ENCODE measurements at regions not wholly inside any gene's neighbourhood (a gene's known extent, or its start where the extent isn't known, plus 50 kb on each side); places are given as distances from the start of the nearest gene placed in this dataset.

DNA sequence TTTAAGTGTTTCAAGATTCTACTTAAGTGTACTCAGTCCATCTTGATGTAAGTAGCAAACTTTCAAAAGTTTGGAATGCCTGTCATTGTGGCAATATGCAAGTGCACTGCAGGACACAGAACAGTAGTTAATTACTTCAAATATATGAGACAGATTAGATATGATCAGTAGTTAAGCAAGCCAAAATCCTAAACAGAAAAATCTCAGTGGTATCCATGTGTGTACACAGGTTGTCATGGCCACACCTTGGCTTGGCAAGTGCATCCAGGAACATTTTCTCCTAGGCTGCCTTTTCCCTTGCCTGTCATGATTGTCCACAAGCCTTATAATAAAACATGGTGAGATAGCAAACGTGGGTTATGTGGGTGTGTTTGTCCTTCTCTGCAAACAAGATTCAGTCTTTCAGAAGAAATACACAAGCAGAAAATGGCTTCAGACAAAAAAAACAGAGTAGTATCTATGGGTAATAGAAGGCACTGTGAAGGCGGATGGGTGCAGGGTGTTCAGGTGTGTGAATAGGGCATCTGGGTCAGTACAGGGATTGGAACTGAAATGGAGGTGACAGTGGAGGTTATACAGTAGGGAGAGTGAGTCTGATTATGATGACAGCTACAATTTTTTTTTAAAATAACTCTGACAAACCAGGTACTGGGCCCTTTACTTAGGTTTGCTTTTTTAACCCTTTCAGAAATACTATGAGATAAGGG lies 229.0 kb upstream of the LRIG1 start:
- Histone ChIP-seq H3K9ac (ENCODE audit: low read length) (no peak overlapping the region), H3K36me3 (ENCODE audit: control insufficient read depth, low read depth, low read length) (no peaks in the 10 kb centered on the region), H3K27ac (ENCODE audit: low read length) (no peak overlapping the region)

DNA sequence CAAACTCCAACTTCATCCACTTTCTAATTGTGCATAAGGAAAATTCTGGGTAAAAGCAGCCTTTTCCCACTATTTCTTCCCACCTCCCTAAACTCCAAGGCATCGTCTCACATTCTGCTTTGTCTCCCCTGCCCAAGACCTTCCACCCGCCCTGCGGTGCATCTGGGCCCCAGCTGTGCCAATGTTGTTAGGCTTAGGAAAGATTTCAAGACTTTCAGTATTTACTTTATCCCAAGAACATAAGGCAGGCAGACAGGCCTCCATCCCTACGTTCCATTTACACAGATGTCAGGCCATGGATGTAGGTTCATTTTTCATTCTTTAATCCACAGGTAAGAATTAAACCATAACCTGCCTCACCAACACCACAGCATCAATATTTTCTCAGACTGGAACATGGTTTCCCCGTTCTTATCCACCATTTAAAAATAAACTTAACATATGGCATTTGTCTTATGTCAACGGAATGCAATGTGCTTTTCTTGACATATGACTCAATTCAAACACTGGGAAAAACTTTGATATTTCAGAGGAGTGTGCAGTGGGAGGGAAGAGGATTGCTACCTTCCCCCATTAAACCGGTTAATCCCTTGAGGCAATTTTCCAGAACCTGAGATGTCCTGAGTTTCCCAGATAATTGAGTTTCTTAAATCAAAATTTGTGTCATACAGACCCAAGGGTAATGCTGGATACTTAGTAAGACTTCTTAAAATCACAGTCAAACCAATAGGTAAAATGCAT lies 238.0 kb upstream of the LRIG1 start:
- H3K4me3 ChIP-seq (ENCODE audit: low read length): no peak overlapping the region
- H3K9ac ChIP-seq (ENCODE audit: low read length): no peak overlapping the region
- H3K4me1 ChIP-seq (ENCODE audit: control insufficient read depth, low read depth, low read length): no peaks in the 10 kb centered on the region
- no peaks in the 10 kb centered on the region for H3K27me3 ChIP-seq (ENCODE audit: control insufficient read depth, insufficient read depth, low read length)
- H3K36me3 ChIP-seq (ENCODE audit: control insufficient read depth, low read depth, low read length): no peaks in the 10 kb centered on the region
- no peaks in the 10 kb centered on the region for H3K9me3 ChIP-seq (ENCODE audit: control insufficient read depth, low read depth, low read length)
- H3K27ac ChIP-seq (ENCODE audit: low read length): no peak overlapping the region

More for the DNA sequence above, 229.0 kb upstream of the LRIG1 start:
- H3K9me3 ChIP-seq (ENCODE audit: control insufficient read depth, low read depth, low read length): no peaks in the 10 kb centered on the region
- no peak overlapping the region for H3K4me3 ChIP-seq (ENCODE audit: low read length)
- H3K27me3 ChIP-seq (ENCODE audit: control insufficient read depth, insufficient read depth, low read length): no peaks in the 10 kb centered on the region
- H3K4me1 ChIP-seq (ENCODE audit: control insufficient read depth, low read depth, low read length): no peaks in the 10 kb centered on the region

DNA sequence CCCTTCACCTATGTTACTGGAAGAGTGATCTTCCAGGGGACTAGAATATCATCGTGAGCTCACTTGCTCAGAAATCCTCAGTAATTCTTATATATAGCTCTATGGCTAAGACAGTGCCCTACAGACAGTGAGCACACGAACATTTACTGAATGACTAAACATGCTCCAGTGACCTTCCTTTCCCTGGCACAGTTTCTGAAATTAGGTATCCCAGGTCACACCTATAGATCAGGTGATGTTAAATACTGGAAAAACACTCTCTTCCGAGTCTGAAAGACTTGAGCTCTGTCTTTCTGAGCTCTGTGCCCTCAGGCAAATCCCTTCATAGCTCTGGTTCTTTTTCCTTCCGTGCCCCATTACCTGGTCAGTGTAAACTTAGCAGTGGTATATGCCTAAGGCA lies 239.4 kb upstream of the LRIG1 start:
- Histone ChIP-seq H3K9me3 (ENCODE audit: control insufficient read depth, low read depth, low read length) (no peaks in the 10 kb centered on the region), H3K4me3 (ENCODE audit: low read length) (no peak overlapping the region), H3K9ac (ENCODE audit: low read length) (no peak overlapping the region), H3K27ac (ENCODE audit: low read length) (no peak overlapping the region), H3K4me1 (ENCODE audit: control insufficient read depth, low read depth, low read length) (no peaks in the 10 kb centered on the region), H3K27me3 (ENCODE audit: control insufficient read depth, insufficient read depth, low read length) (no peaks in the 10 kb centered on the region), H3K36me3 (ENCODE audit: control insufficient read depth, low read depth, low read length) (no peaks in the 10 kb centered on the region)

DNA sequence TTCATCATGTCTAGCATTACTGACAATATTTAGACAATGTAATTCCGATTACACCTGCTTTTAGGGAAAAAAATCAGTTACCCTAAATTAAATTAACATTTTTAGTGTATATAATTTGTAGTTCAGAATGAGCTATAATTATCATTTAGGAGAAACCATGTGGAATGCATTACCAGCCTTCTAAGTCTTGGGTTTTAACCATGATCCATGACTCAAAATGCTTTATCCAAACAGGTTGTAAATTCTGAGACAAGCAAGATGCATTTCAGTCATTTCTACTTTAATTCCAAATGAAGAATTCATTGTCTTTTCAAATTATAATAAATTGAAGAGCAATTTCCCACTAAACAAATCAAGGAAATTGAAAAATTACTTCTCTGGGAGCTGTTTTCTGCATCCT lies 243.7 kb upstream of the LRIG1 start:
- Histone ChIP-seq H3K9ac (ENCODE audit: low read length) (no peak overlapping the region), H3K27me3 (ENCODE audit: control insufficient read depth, insufficient read depth, low read length) (no peaks in the 10 kb centered on the region), H3K4me3 (ENCODE audit: low read length) (no peak overlapping the region), H3K9me3 (ENCODE audit: control insufficient read depth, low read depth, low read length) (no peaks in the 10 kb centered on the region), H3K4me1 (ENCODE audit: control insufficient read depth, low read depth, low read length) (no peaks in the 10 kb centered on the region), H3K27ac (ENCODE audit: low read length) (no peak overlapping the region), H3K36me3 (ENCODE audit: control insufficient read depth, low read depth, low read length) (no peaks in the 10 kb centered on the region)

DNA sequence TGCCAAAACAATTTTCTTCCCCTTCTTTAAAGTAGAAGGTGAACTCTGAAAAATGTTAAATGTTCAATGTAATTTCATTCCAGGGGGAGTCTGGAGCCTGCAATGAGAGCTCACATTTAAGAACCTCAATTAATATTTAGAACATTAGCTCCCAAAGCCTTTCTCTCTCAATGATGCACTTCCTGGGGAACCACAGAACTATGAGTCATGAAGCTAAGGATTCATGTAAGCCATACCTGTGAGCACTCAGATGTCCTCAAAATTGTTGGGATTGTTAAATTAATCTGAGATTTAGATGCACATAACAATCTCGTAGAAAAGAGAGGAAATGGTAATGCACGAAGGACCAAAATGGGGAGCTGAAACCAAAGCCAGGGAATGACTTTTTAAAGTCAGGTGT lies 244.2 kb upstream of the LRIG1 start:
- Histone ChIP-seq H3K27ac (ENCODE audit: low read length) (no peak overlapping the region), H3K4me3 (ENCODE audit: low read length) (no peak overlapping the region), H3K9me3 (ENCODE audit: control insufficient read depth, low read depth, low read length) (no peaks in the 10 kb centered on the region), H3K36me3 (ENCODE audit: control insufficient read depth, low read depth, low read length) (no peaks in the 10 kb centered on the region), H3K9ac (ENCODE audit: low read length) (no peak overlapping the region), H3K4me1 (ENCODE audit: control insufficient read depth, low read depth, low read length) (no peaks in the 10 kb centered on the region), H3K27me3 (ENCODE audit: control insufficient read depth, insufficient read depth, low read length) (no peaks in the 10 kb centered on the region)

DNA sequence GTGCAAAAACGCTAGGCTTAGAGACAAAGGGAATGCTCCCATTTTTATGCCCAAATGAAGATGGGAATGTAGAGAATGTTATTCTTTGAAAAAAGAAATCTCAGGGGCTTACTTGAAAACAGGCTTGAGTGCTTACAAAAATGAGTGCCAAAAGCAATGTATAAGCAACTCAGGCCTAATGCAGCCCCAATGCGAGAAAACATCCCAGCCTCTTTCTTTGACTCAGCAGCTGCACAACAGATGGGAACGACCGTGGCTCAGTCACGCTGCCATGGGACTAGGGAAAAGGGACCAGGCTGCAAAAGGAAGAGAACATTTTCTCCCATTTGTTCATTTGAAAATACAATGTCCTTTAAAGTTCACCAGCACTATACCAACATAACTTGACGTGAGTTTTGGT lies 246.4 kb upstream of the LRIG1 start:
- H3K4me1 ChIP-seq (ENCODE audit: control insufficient read depth, low read depth, low read length): no peaks in the 10 kb centered on the region
- no peak overlapping the region for H3K27ac ChIP-seq (ENCODE audit: low read length)
- no peak overlapping the region for H3K9ac ChIP-seq (ENCODE audit: low read length)

DNA sequence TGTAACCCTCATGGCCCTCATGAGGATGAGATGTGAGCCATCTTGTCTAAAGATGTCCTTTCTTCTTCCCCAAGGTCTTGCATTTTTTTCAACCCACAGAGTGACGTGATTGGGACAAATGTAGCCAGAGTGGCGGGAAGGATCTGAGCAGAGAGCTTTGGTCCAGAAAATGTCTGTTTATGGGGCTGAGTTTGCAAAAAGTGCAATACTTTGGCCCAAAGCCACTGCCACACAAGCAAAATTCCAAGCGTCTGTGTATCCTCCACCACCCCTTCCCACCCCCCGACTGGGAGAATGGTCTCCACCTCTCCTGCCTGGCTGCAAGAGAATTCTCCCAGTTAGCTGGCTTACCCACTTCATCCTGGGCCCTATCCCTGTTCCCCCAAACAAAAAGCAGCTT lies 246.9 kb upstream of the LRIG1 start:
- H3K36me3 ChIP-seq (ENCODE audit: control insufficient read depth, low read depth, low read length): no peaks in the 10 kb centered on the region
- H3K9ac ChIP-seq (ENCODE audit: low read length): no peak overlapping the region
- H3K4me3 ChIP-seq (ENCODE audit: low read length): no peak overlapping the region
- no peak overlapping the region for H3K27ac ChIP-seq (ENCODE audit: low read length)
- H3K27me3 ChIP-seq (ENCODE audit: control insufficient read depth, insufficient read depth, low read length): no peaks in the 10 kb centered on the region
- no peaks in the 10 kb centered on the region for H3K4me1 ChIP-seq (ENCODE audit: control insufficient read depth, low read depth, low read length)
- no peaks in the 10 kb centered on the region for H3K9me3 ChIP-seq (ENCODE audit: control insufficient read depth, low read depth, low read length)

More for the DNA sequence above, 246.4 kb upstream of the LRIG1 start:
- H3K27me3 ChIP-seq (ENCODE audit: control insufficient read depth, insufficient read depth, low read length): no peaks in the 10 kb centered on the region
- no peak overlapping the region for H3K4me3 ChIP-seq (ENCODE audit: low read length)
- H3K9me3 ChIP-seq (ENCODE audit: control insufficient read depth, low read depth, low read length): no peaks in the 10 kb centered on the region
- no peaks in the 10 kb centered on the region for H3K36me3 ChIP-seq (ENCODE audit: control insufficient read depth, low read depth, low read length)

DNA sequence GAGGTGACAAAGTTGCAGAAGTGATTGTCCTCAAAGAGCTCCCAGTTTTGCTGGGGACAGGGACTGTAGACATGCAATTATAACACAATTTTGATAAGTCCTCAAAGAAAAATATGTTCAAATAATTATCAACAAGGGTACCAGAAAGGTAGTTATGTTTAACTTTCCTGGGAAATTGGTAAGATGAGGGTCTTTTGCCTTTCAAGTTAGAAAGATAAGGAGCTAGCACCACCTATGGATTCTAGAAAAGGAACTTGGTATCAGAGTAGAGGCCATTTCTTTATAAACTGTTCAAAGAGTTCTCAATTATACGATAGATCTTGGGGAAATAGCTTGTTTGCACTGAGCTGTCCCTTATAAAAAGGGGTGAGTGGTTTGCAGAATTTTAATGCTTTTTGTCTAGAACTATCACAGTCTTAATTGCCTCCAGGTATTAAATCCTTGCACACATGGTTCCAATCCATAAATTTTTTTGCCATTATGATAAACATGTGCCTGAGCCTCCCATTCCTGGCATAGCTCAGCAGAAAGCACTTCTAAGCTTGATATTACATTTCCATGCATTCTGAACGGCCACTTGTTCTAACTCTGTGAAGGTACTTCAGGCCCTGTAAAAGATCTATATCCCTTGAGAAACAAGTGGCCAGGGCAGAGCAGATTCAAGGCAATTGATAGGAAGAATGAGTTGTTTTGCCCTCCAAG lies 247.5 kb upstream of the LRIG1 start:
- no peaks in the 10 kb centered on the region for H3K4me1 ChIP-seq (ENCODE audit: control insufficient read depth, low read depth, low read length)
- no peak overlapping the region for H3K4me3 ChIP-seq (ENCODE audit: low read length)
- H3K9me3 ChIP-seq (ENCODE audit: control insufficient read depth, low read depth, low read length): no peaks in the 10 kb centered on the region
- no peak overlapping the region for H3K27ac ChIP-seq (ENCODE audit: low read length)
- H3K27me3 ChIP-seq (ENCODE audit: control insufficient read depth, insufficient read depth, low read length): no peaks in the 10 kb centered on the region
- H3K36me3 ChIP-seq (ENCODE audit: control insufficient read depth, low read depth, low read length): no peaks in the 10 kb centered on the region
- no peak overlapping the region for H3K9ac ChIP-seq (ENCODE audit: low read length)

DNA sequence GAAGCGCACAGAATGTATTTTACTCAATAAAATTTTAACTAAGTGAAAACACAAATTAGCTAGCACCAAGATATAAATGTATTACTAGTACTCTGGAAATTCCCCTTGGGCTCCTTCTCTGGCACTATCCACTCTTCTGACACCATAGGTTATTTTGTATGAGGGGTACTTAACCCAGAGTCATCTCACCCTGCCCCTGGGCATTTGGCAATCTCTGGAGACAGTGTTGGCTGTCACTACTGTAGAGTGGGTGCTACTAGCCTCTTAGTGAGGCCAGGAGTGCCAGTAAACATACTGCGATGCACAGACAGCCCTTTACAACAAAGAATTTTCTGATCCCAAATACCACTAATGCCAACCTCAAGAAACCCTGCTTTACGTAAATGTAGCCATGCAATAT lies 246.3 kb upstream of the KBTBD8 start:
- Histone ChIP-seq H3K27ac (ENCODE audit: low read length) (no peak overlapping the region), H3K36me3 (ENCODE audit: control insufficient read depth, low read depth, low read length) (no peaks in the 10 kb centered on the region), H3K27me3 (ENCODE audit: control insufficient read depth, insufficient read depth, low read length) (no peaks in the 10 kb centered on the region), H3K9ac (ENCODE audit: low read length) (no peak overlapping the region), H3K4me1 (ENCODE audit: control insufficient read depth, low read depth, low read length) (no peaks in the 10 kb centered on the region), H3K9me3 (ENCODE audit: control insufficient read depth, low read depth, low read length) (no peaks in the 10 kb centered on the region), H3K4me3 (ENCODE audit: low read length) (no peak overlapping the region)

DNA sequence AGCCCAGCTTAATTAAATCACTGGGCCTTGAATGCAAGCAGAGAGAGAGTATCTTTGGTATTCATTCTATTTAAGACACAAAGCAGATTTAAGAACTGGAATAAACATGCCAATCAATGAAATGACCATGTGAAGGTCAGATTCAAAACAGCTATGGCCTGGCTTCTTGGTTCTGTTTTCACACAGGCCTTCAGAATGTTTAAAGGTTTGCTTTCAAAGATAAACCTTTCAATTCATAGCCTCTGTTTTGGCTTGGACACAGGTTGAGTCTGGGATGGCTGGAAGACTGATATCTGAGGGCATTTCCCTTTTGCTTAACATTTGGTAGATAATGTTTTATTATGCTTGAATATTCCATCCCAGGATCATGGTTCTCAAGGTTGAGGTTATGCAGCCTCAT lies 244.4 kb upstream of the KBTBD8 start:
- Histone ChIP-seq H3K36me3 (ENCODE audit: control insufficient read depth, low read depth, low read length) (no peaks in the 10 kb centered on the region), H3K4me3 (ENCODE audit: low read length) (no peak overlapping the region), H3K9me3 (ENCODE audit: control insufficient read depth, low read depth, low read length) (no peaks in the 10 kb centered on the region), H3K27me3 (ENCODE audit: control insufficient read depth, insufficient read depth, low read length) (no peaks in the 10 kb centered on the region), H3K4me1 (ENCODE audit: control insufficient read depth, low read depth, low read length) (no peaks in the 10 kb centered on the region), H3K9ac (ENCODE audit: low read length) (no peak overlapping the region), H3K27ac (ENCODE audit: low read length) (no peak overlapping the region)

DNA sequence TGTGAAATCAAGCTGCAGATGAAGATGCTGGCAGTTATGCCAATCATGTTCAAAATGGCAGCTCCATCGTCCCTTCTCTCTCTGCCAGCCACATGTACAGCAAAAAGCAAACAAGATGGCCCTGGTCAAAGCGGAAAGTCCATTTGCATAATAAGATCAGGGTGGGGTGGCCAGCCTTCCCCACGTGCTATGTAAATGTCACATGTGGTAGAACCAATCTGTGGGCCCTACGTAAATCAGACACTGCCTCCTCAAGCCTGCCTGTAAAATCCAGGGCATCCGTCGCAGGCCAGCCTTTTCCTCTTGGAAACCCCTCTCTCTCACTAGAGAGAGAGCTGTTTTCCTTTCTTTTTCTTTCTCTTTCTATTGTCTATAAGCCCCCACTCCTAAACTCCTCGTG lies 243.5 kb upstream of the KBTBD8 start:
- Histone ChIP-seq H3K27ac (ENCODE audit: low read length) (no peak overlapping the region), H3K9me3 (ENCODE audit: control insufficient read depth, low read depth, low read length) (no peaks in the 10 kb centered on the region), H3K36me3 (ENCODE audit: control insufficient read depth, low read depth, low read length) (no peaks in the 10 kb centered on the region), H3K4me1 (ENCODE audit: control insufficient read depth, low read depth, low read length) (no peaks in the 10 kb centered on the region), H3K9ac (ENCODE audit: low read length) (no peak overlapping the region), H3K4me3 (ENCODE audit: low read length) (no peak overlapping the region), H3K27me3 (ENCODE audit: control insufficient read depth, insufficient read depth, low read length) (no peaks in the 10 kb centered on the region)
